ENCODE measurements at regions not wholly inside any gene's neighbourhood (a gene's known extent, or its start where the extent isn't known, plus 50 kb on each side); places are given as distances from the start of the nearest gene placed in this dataset.
A peak's percentile ranks its signal among the peaks of the same experiment; 100 is the strongest.

GRCh38 chr1:76715474-76715873 lies 151.8 kb upstream of the ST6GALNAC5 start:
- in situ Hi-C loops (cut with MboI; ENCODE audit: low sequenced_read_pairs): no loop called here
- Histone ChIP-seq H2AK5ac (ENCODE audit: low read depth, low read length) (no peak overlapping the region), H2BK15ac (ENCODE audit: low read depth, low read length) (no peak overlapping the region), H4K5ac (ENCODE audit: low read depth, low read length) (no peak overlapping the region), H2AFZ (replicated peaks; ENCODE audit: low read length, poor library complexity) (no peak overlapping the region), H3K36me3 (ENCODE audit: control insufficient read depth, insufficient read depth, low read length) (no peaks in the 10 kb centered on the region), H4K91ac (ENCODE audit: insufficient read depth, low read depth, low read length) (no peak overlapping the region), H3K9me3 (ENCODE audit: control insufficient read depth, insufficient read depth, low read length) (no peaks in the 10 kb centered on the region), H4K8ac (ENCODE audit: low read depth in 2 of 2, low read length in 2 of 2) (no peak overlapping the region), H2AK9ac (replicated peaks; ENCODE audit: low read depth, low read length, poor library complexity) (no peak overlapping the region), H3K4me1 (ENCODE audit: control insufficient read depth, insufficient read depth, low read length) (no peaks in the 10 kb centered on the region), H3K9me1 (ENCODE audit: insufficient read depth, low read length) (no peaks in the 10 kb centered on the region), H3K23ac (ENCODE audit: low read depth, low read length) (no peak overlapping the region), H2BK5ac (ENCODE audit: low read depth, low read length, poor library complexity, severe bottlenecking) (no peak overlapping the region), H3K79me1 (ENCODE audit: low read depth in 1 of 2, low read length in 2 of 2) (no peaks in the 10 kb centered on the region), H3K56ac (ENCODE audit: extremely low read depth, insufficient read depth, low read length) (no peak overlapping the region), H3K4ac (ENCODE audit: low read depth, low read length) (no peak overlapping the region), H3K27me3 (ENCODE audit: control insufficient read depth, insufficient read depth, low read length) (no peaks in the 10 kb centered on the region), H4K20me1 (ENCODE audit: insufficient read depth, low read length) (no peaks in the 10 kb centered on the region), H2BK120ac (ENCODE audit: low read depth, low read length) (no peak overlapping the region), H3K9ac (ENCODE audit: low read depth, low read length) (no peak overlapping the region), H3K14ac (replicated peaks; ENCODE audit: low read depth, low read length) (no peak overlapping the region), H2BK20ac (ENCODE audit: low read depth, low read length) (no peak overlapping the region), H3K4me2 (ENCODE audit: low read depth, low read length) (no peak overlapping the region), H3K18ac (ENCODE audit: low read depth, low read length) (no peak overlapping the region), H3K27ac (ENCODE audit: insufficient read depth, low read length) (no peak overlapping the region), H3K4me3 (ENCODE audit: insufficient read depth, low read depth, low read length) (no peak overlapping the region)
- ATAC-seq (ENCODE audit: low read depth) (no peak), DNase-seq (no peak)
- BruUV-seq (replicated peaks): no TSS peak
- intact Hi-C loops (cut with micrococcal nuclease): no loop called here
- dilution Hi-C loops (cut with HindIII; ENCODE audit: low sequenced_read_pairs, unreplicated experiment): no loop called here
- no CpG with 5 or more reads among the region's 1 CpG for WGBS, 2 experiments (ENCODE audit: extremely low coverage in 2 of 2, insufficient read length in 1 of 2)
- ChIA-PET POLR2A (ENCODE audit: unreplicated experiment) (no interaction called here), CTCF (no interaction called here)
- no peak for TF ChIP-seq POLR2A (IDR thresholded peaks at IDR 0.05; ENCODE audit: low read depth, low read length)
- TF ChIP-seq USF2 (IDR thresholded peaks at IDR 0.05; ENCODE audit: low read depth, low read length): no peak
- no peak for TF ChIP-seq NFE2L2 (IDR thresholded peaks at IDR 0.05; ENCODE audit: low read depth, low read length)
- peak; percentile 27; the same call in 1 of the 2 replicates for TF ChIP-seq CEBPB (IDR thresholded peaks at IDR 0.05; ENCODE audit: low read depth, low read length)

All from IMR-90 (cell line).